Breast epithelium (tissue), 3 donors: ENCODE measurements at regions not wholly inside any gene's neighbourhood (a gene's known extent, or its start where the extent isn't known, plus 50 kb on each side); places are given as distances from the start of the nearest gene placed in this dataset.

Experiments
- POLR2A ChIP-seq: fragments of 450-650 bp; IDR thresholded peaks from one replicate; pipeline ENCODE4 v1.6.1; 2016; ENCODE audit warnings: antibody characterized with exemption, mild to moderate bottlenecking, moderate library complexity
- POLR2AphosphoS5 ChIP-seq, 3 donors: sonication (generic); formaldehyde crosslinking; IDR thresholded peaks; one replicate each; pipeline ENCODE4 v1.6.1; 2017; ENCODE audit warnings: antibody characterized with exemption in 3 of 3
- TF ChIP-seq, protein P1 (sequence below), 3 donors: fragments of 450-650 bp; IDR thresholded peaks; one replicate each; pipeline ENCODE4 v1.5.1; 2016 to 2017; ENCODE audit warnings: antibody characterized with exemption in 3 of 3, mild to moderate bottlenecking in 3 of 3, moderate library complexity in 3 of 3

DNA sequence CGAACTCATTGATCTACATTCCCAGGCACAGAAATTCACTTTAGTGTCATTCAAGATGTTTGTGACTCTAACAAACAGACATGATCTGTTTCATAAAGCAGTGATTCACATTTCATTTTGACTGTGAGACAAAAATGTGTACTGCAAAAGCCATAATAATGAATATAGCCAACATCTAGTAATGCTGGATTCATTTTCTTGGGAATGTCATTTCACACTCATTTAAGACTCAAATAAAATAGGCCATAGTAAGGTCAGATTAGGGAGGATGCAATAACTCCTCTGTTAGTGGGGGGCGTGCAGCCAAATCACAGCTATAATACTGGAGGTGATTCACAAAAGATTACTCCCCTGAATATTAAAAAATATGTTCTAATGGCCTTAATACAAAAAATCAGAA, 566.6 kb upstream of the ZWINT start:
- TF ChIP-seq, protein P1, sequence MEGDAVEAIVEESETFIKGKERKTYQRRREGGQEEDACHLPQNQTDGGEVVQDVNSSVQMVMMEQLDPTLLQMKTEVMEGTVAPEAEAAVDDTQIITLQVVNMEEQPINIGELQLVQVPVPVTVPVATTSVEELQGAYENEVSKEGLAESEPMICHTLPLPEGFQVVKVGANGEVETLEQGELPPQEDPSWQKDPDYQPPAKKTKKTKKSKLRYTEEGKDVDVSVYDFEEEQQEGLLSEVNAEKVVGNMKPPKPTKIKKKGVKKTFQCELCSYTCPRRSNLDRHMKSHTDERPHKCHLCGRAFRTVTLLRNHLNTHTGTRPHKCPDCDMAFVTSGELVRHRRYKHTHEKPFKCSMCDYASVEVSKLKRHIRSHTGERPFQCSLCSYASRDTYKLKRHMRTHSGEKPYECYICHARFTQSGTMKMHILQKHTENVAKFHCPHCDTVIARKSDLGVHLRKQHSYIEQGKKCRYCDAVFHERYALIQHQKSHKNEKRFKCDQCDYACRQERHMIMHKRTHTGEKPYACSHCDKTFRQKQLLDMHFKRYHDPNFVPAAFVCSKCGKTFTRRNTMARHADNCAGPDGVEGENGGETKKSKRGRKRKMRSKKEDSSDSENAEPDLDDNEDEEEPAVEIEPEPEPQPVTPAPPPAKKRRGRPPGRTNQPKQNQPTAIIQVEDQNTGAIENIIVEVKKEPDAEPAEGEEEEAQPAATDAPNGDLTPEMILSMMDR (IDR thresholded peaks at IDR 0.05): no peak
- TF ChIP-seq POLR2A (no peak), POLR2AphosphoS5 (IDR thresholded peaks at IDR 0.05) (no peak)
